ENCODE measurements at regions not wholly inside any gene's neighbourhood (a gene's known extent, or its start where the extent isn't known, plus 50 kb on each side); places are given as distances from the start of the nearest gene placed in this dataset.
A peak's percentile ranks its signal among the peaks of the same experiment; 100 is the strongest.

- DNase-seq: no peak
These were observed 50.6 kb upstream of the GNAO1 start for GRCh38 chr16:56140645-56141044.

DNA sequence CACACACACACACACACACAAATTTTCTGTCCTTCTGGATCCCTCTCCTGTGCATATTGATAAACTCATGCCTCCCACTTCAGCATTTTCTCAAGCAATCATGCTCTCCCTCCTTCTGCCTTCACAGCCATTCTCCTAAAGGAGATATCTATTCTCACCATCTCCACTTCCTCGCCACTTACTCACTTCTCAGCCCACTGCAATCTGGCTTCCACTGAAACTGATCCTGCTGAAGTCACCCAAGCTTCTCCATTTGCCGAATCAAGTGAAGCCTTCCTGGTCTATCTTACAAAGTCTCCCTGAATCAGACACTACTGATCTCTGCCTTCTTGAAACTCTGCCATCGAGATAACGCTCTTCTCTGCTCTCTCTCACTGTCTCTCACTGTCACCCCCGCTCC lies 54.0 kb upstream of the GNAO1 start:
- DNase-seq: no peak

GRCh38 chr16:56136256-56136655 lies 55.0 kb upstream of the GNAO1 start:
- no peak for DNase-seq

DNA sequence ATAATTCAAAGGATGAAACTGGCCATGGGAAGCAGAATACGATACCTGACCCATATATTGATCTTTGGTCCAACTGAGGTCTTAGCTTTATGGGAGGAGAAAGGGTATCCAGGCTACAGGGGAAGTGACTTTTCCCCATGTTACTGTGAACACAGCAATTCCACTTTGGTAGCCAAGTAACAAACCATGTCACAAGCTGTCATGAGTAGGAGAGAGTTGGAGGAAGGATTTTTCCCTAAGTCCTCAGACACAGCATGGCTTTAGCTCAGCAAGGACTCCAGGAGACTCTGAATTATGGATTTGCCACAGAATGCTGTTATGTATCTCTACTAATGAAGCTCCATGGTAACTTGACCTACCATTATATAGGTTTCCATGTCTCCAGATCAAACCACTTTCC lies 56.5 kb upstream of the GNAO1 start:
- no peak for DNase-seq

- DNase-seq: no peak
These were observed 65.4 kb upstream of the GNAO1 start for GRCh38 chr16:56125922-56126321.

DNA sequence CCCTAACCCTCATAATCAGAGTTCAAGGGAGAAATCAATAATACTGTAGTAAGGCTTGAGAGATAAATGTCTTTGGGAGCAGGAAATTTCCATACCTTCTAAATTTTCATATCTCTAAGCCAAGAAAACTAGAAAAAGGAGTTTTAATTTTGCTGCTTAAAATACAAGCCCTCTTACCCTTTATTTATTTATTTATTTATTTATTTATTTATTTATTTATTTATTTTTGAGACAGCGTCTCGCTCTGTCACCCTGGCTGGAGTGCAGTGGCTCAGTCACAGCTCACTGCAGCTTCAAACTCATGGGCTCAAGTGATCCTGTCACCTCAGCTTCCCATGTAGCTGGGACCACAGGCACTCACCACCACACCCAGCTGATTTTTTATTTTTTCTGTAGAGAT lies 69.0 kb upstream of the GNAO1 start:
- DNase-seq: no peak

- no peak for DNase-seq
These were observed 70.2 kb upstream of the GNAO1 start for GRCh38 chr16:56121156-56121500.

- DNase-seq: no peak
These were observed 70.7 kb upstream of the GNAO1 start for GRCh38 chr16:56120447-56121155.

- no peak for DNase-seq
These were observed 72.2 kb upstream of the GNAO1 start for GRCh38 chr16:56119133-56119532.

DNA sequence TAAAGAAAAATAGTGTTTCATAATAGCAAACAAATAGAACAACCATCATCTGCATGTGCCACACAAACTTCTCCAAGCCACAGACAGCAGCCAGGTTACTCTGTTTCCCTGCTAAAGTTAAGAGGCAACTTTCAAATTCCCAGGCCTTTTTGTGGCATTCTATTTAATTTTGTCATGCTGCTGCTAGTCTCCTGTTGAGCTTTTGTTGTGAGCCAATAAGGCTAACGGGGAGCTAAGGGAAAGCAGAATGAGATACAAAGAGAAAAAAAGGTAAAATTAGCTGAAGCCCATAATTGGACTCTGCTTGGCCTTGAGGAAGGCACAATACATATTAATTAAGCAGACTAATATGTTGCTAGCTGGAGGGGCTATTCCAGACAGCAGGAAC lies 74.7 kb upstream of the GNAO1 start:
- DNase-seq: no peak

- no peak for DNase-seq
These were observed 75.3 kb upstream of the GNAO1 start for GRCh38 chr16:56115817-56116576.

GRCh38 chr16:56113223-56113622 lies 78.1 kb upstream of the GNAO1 start:
- DNase-seq: no peak

- no peak for DNase-seq
These were observed 80.2 kb upstream of the GNAO1 start for GRCh38 chr16:56111100-56111499.

GRCh38 chr16:56109994-56110393 lies 81.3 kb upstream of the GNAO1 start:
- DNase-seq: no peak

DNA sequence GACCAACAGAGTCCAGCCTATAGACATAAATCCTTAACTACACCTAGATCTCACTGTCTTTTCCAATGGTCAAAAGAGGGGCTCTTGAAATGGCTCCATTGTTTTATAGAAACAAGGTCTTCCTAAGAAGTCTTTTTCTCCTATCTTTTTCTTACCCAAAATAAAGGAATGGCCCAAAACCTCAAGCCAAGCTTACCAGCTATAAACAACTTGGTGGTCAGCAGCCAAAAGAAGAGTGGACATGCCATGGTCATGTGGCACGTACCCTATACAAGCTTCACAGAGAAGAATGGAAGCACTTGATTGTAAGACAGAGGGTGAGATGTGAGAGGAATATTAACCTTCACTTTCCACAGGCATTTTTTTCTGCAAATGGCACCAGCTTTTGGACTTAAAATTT lies 82.1 kb upstream of the GNAO1 start:
- no peak for DNase-seq

DNA sequence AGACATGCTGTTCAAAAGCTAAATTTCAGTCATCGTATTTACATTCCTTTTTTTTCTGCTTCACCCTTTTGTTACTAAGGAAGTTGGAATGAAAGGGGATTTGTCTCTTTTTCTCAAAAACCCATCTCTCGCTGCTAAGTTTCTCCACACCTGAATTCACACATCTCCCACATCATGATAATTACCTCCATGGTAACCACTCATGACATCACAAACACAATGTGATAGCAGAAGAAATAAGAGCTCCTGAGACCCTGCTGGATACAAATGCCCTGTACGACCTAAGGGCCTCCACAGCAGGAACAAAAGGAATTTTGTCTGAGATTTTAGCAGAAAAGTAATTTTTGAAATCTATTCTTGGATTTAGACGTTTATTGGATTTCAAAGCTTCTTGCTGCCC lies 82.6 kb upstream of the GNAO1 start:
- DNase-seq: peak; percentile 4

DNA sequence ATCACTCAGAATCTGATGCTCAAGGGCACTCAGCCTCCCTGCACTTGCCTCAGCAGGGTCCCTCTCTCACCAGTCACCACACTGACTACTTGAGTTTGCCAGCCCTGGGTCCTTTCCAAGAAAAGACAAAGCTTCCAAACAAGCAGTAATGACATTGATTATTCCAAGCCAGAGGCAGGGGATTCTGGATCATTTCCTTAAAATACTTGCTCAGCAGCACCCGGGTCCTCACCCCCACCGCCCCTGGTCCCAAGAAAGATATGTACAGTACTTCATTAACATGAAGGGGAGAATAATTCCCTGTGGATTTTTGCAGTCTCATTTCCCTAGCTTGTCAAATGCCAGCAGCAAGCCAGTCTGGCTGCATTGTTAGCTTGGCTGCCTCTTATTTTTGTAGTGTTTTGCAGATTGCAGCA lies 83.2 kb upstream of the GNAO1 start:
- peak; percentile 29 for DNase-seq

- no peak for DNase-seq
These were observed 84.8 kb upstream of the GNAO1 start for GRCh38 chr16:56106527-56106926.

DNA sequence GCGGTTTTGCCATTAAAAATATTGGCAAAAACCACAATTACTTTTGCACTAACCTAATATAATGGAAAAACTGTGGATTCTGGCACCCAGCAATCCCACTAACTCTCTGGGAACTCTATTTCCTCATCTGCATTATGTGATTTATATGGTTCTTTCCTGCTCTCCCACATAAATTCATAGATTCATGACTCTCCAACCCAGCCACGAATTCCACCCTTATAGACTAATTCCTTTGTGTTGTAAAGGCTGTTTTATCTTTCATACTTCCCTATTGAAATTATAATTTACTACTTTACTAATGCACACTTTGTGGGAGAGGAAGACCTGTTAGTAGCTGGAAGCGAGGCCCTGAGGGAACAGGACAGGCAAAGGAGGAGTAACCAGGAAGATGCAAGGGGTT lies 88.4 kb upstream of the GNAO1 start:
- DNase-seq: no peak

GRCh38 chr16:56102183-56102686 lies 89.1 kb upstream of the GNAO1 start:
- peak; percentile 63 for DNase-seq

- DNase-seq: no peak
These were observed 89.8 kb upstream of the GNAO1 start for GRCh38 chr16:56101480-56101879.

DNA sequence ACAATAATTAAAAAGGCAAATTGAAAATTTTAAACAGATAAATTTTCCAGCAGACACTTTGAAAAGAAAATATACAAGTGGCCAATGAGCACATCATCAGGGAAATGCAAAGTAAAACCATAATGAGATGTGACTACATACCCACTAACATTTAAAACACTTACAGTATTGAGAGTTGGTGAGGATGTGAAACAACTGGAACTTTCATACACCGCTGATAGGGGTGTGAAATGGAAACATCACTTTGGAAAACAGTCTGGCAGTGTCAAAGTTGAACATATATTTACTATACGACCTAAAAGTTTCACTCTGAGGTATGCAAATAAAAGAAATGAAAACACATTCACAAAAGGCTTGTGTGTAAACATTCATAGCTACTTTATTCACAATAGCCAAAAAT lies 94.0 kb upstream of the GNAO1 start:
- DNase-seq: no peak

- DNase-seq: no peak
These were observed 97.1 kb upstream of the GNAO1 start for GRCh38 chr16:56094231-56094630.

GRCh38 chr16:56093055-56093454 lies 98.2 kb upstream of the GNAO1 start:
- DNase-seq: no peak

DNA sequence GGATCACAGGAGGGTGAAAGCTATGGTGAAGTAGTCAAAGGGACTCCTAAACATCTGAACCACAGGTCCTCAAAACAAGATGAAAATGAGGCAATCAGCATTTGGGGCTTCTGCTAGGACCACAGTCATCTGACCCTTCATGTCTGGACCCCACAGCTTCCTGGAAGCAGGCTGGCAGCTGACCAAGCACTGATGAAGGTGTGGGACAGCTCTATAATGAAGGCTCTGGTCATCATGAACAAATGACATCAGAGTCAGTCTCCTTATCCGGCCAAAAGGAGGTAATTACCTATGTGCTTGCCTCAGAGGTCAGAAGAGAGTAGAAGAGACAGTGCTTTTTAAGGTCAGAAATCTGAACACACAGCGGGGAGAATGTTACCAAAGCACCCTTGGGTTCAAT lies 101.2 kb upstream of the GNAO1 start:
- DNase-seq: no peak

Measured in NCI-H2107 (cell line).